HCT116 (cell line): ENCODE measurements at regions not wholly inside any gene's neighbourhood (a gene's known extent, or its start where the extent isn't known, plus 50 kb on each side); places are given as distances from the start of the nearest gene placed in this dataset.

ENCODE experiments used
- ATAC-seq: fragments of 200-7000 bp; cut with Tn5 transposase; 2 replicates; pipeline ENCODE4 v1.9.1; 2020; ENCODE audit warnings: mild to moderate bottlenecking, moderate library complexity
- BruUV-seq: library from RNA; stranded (reverse); fragments of 400-500 nt; replicated peaks from 2 replicates; lab custom pipeline; 2021; lab: Mats Ljungman, UMichigan
- CTCF ChIA-PET: fragments of 300-600 bp; sonication (Branson Sonifier 250); formaldehyde crosslinking; loops from one replicate; lab custom pipeline; 2021; ENCODE audit warnings: antibody characterized with exemption; lab: Charles Lee
- POLR2A ChIA-PET: fragments of 300-600, 350-600 bp; sonication (Branson Sonifier 250); formaldehyde crosslinking; loops from one replicate; lab custom pipeline; 2021; ENCODE audit warnings: antibody characterized with exemption; lab: Charles Lee
- RAD21 ChIA-PET, 2 experiments: fragments of 300-600 bp; sonication (Branson Sonifier 250); formaldehyde crosslinking; loops; one replicate each; lab custom pipeline; 2023; ENCODE audit warnings: low total read pairs in 2 of 2; ENCODE audit not compliant: uncharacterized antibody in 2 of 2, unreplicated experiment in 2 of 2, low non-redundant PET in 1 of 2; lab: Charles Lee
- DNase-seq: peaks from one replicate; pipeline ENCODE4 v3.0.0-alpha.2; 2010; ENCODE audit warnings: low read depth, low spot score
- H2AFZ ChIP-seq: fragments of 200-600 bp; shearing (Covaris generic), sonication (generic); 2 replicates; pipeline ENCODE4 v1.6.1; 2017; ENCODE audit warnings: low read depth, mixed run types, mixed read lengths, antibody characterized with exemption, low read length; ENCODE audit not compliant: poor library complexity, severe bottlenecking
- H3K27ac ChIP-seq: 2 replicates; pipeline ENCODE4 v1.5.1; 2012; ENCODE audit warnings: low read depth, low read length
- H3K27me3 ChIP-seq: fragments of 200-600 bp; sonication (generic); 2 replicates; pipeline ENCODE4 v1.6.1; 2016; ENCODE audit warnings: mixed run types, low read length, mixed read lengths; ENCODE audit not compliant: insufficient read depth
- H3K36me3 ChIP-seq, 2 experiments: fragments of 200-500 bp in 1 of 2; fragments of 200-600 bp in 1 of 2; sonication (Bioruptor generic) in 1 of 2; sonication (generic) in 1 of 2; 2 replicates each; pipeline versions ENCODE4 v1.5.1 to v1.6.1; 2014 to 2016; ENCODE audit warnings: low read length in 2 of 2, inconsistent platforms in 1 of 2, mixed read lengths in 1 of 2, mixed run types in 1 of 2; ENCODE audit not compliant: insufficient read depth in 2 of 2, control insufficient read depth in 1 of 2
- H3K4me1 ChIP-seq, 2 experiments: fragments of 200-600 bp in 1 of 2; sonication (generic) in 1 of 2; 2 replicates each; pipeline versions ENCODE4 v1.5.1 to v1.6.1; 2012 to 2017; ENCODE audit warnings: low read length in 2 of 2, inconsistent platforms in 1 of 2, mild to moderate bottlenecking in 1 of 2, mixed read lengths in 1 of 2, mixed run types in 1 of 2, moderate library complexity in 1 of 2; ENCODE audit not compliant: insufficient read depth in 2 of 2, control insufficient read depth in 1 of 2
- H3K4me2 ChIP-seq: fragments of 200-600 bp; sonication (generic); 2 replicates; pipeline ENCODE4 v1.6.1; 2017; ENCODE audit warnings: mixed run types, low read length, mixed read lengths
- H3K4me3 ChIP-seq, 2 experiments: fragments of 200-600 bp in 1 of 2; sonication (generic) in 1 of 2; replicated peaks in 1 of 2; 2 replicates each; pipeline ENCODE4 v1.5.1; 2011 to 2016; ENCODE audit warnings: low read length in 2 of 2, control low read depth in 1 of 2, low read depth in 1 of 2, mild to moderate bottlenecking in 1 of 2, mixed read lengths in 1 of 2, mixed run types in 1 of 2
- H3K79me2 ChIP-seq: fragments of 200-600 bp; sonication (generic); 2 replicates; pipeline ENCODE4 v1.6.1; 2017; ENCODE audit warnings: mild to moderate bottlenecking, mixed run types, low read length, moderate library complexity, mixed read lengths; ENCODE audit not compliant: insufficient read depth
- H3K9ac ChIP-seq: fragments of 200-600 bp; sonication (generic); 2 replicates; pipeline ENCODE4 v1.6.1; 2016; ENCODE audit warnings: low read length, mixed read lengths
- H3K9me2 ChIP-seq: fragments of 200-600 bp; sonication (generic), shearing (Covaris generic); 2 replicates; pipeline ENCODE4 v1.6.1; 2017; ENCODE audit warnings: mixed run types, mild to moderate bottlenecking, moderate library complexity; ENCODE audit not compliant: insufficient read depth
- H3K9me3 ChIP-seq, 2 experiments: fragments of 200-500 bp in 1 of 2; fragments of 200-600 bp in 1 of 2; sonication (Bioruptor generic) in 1 of 2; sonication (generic) in 1 of 2; 2 replicates each; pipeline ENCODE4 v1.6.1; 2014 to 2017; ENCODE audit warnings: low read length in 2 of 2, mixed read lengths in 2 of 2, inconsistent platforms in 1 of 2, low read depth in 1 of 2, mild to moderate bottlenecking in 1 of 2, mixed run types in 1 of 2, moderate library complexity in 1 of 2; ENCODE audit not compliant: control insufficient read depth in 1 of 2, insufficient read depth in 1 of 2
- H4K20me1 ChIP-seq: fragments of 200-600 bp; sonication (generic), shearing (Covaris generic); 2 replicates; pipeline ENCODE4 v1.6.1; 2017; ENCODE audit warnings: mixed run types, mild to moderate bottlenecking, moderate library complexity; ENCODE audit not compliant: insufficient read depth
- CBX3 ChIP-seq: IDR thresholded peaks from 2 replicates; pipeline ENCODE4 v1.6.1; 2012; ENCODE audit warnings: low read depth
- CTCF ChIP-seq, 3 experiments: fragments of 200-600 bp in 1 of 3; sonication (generic) in 1 of 3; IDR thresholded peaks in 2 of 3; conservative IDR thresholded peaks in 1 of 3; 2 replicates each; pipeline ENCODE4 v1.5.1; 2012 to 2017; ENCODE audit warnings: low read depth in 2 of 3, low read length in 2 of 3, antibody characterized with exemption in 1 of 3, borderline replicate concordance in 1 of 3, control low read depth in 1 of 3, mild to moderate bottlenecking in 1 of 3, mixed read lengths in 1 of 3, mixed run types in 1 of 3, moderate library complexity in 1 of 3; ENCODE audit not compliant: insufficient read depth in 1 of 3
- EGR1 ChIP-seq: IDR thresholded peaks from 2 replicates; pipeline ENCODE4 v1.6.1; 2012; ENCODE audit warnings: low read depth
- ELF1 ChIP-seq: IDR thresholded peaks from 2 replicates; pipeline ENCODE4 v1.6.1; 2012; ENCODE audit warnings: low read depth, borderline replicate concordance
- EZH2 ChIP-seq: fragments of 200-600 bp; sonication (generic); IDR thresholded peaks from 2 replicates; pipeline ENCODE4 v1.6.1; 2017; ENCODE audit warnings: antibody characterized with exemption, mixed run types
- FOSL1 ChIP-seq: IDR thresholded peaks from 2 replicates; pipeline ENCODE4 v1.6.1; 2012; ENCODE audit warnings: low read depth
- POLR2AphosphoS5 ChIP-seq: IDR thresholded peaks from 2 replicates; pipeline ENCODE4 v1.6.1; 2011; ENCODE audit warnings: mild to moderate bottlenecking, low read depth, low read length, moderate library complexity
- RAD21 ChIP-seq: IDR thresholded peaks from 2 replicates; pipeline ENCODE4 v1.6.1; 2012; ENCODE audit warnings: low read depth, mild to moderate bottlenecking
- REST ChIP-seq: IDR thresholded peaks from 2 replicates; pipeline ENCODE4 v1.6.1; 2012; ENCODE audit warnings: low read depth
- SIN3A ChIP-seq: IDR thresholded peaks from 2 replicates; pipeline ENCODE4 v1.6.1; 2012; ENCODE audit warnings: low read depth
- SRF ChIP-seq: IDR thresholded peaks from 2 replicates; pipeline ENCODE4 v1.6.1; 2012; ENCODE audit warnings: low read depth
- TCF7L2 ChIP-seq: IDR thresholded peaks from 2 replicates; pipeline ENCODE4 v1.7.0; 2011; ENCODE audit warnings: borderline replicate concordance, inconsistent platforms; ENCODE audit not compliant: insufficient read depth, insufficient read length; ENCODE audit errors: extremely low read depth
- YY1 ChIP-seq: IDR thresholded peaks from 2 replicates; pipeline ENCODE4 v1.6.1; 2011; ENCODE audit warnings: low read length, low read depth, moderate library complexity, mild to moderate bottlenecking; ENCODE audit not compliant: insufficient replicate concordance; ENCODE audit errors: extremely low read depth
- ZFX ChIP-seq: fragments of 450-650 bp; IDR thresholded peaks from 2 replicates; pipeline ENCODE4 v1.6.1; 2017
- ZNF274 ChIP-seq: fragments of 200-500 bp; sonication (Bioruptor generic); IDR thresholded peaks from 2 replicates; pipeline ENCODE4 v1.6.1; 2014; ENCODE audit warnings: mild to moderate bottlenecking, low read depth, low read length, inconsistent platforms
- intact Hi-C: fragments of 100-400 bp; cut with micrococcal nuclease; formaldehyde crosslinking; loops from 2 replicates; pipeline ENCODE4 v1.10.0; 2022
- TF ChIP-seq, protein P1 (sequence below): IDR thresholded peaks from 2 replicates; pipeline ENCODE4 v1.6.1; 2011; ENCODE audit warnings: mild to moderate bottlenecking, low read length, moderate library complexity; ENCODE audit not compliant: insufficient replicate concordance; ENCODE audit errors: extremely low read depth
- TF ChIP-seq, protein P2 (sequence below): IDR thresholded peaks from 2 replicates; pipeline ENCODE4 v1.6.1; 2012

GRCh38 chr5:44935262-44935661, 126.5 kb downstream of the MRPS30 start (continued):
- TF ChIP-seq ELF1: no peak
- no peak for TF ChIP-seq TCF7L2
- TF ChIP-seq ZFX: no peak

DNA sequence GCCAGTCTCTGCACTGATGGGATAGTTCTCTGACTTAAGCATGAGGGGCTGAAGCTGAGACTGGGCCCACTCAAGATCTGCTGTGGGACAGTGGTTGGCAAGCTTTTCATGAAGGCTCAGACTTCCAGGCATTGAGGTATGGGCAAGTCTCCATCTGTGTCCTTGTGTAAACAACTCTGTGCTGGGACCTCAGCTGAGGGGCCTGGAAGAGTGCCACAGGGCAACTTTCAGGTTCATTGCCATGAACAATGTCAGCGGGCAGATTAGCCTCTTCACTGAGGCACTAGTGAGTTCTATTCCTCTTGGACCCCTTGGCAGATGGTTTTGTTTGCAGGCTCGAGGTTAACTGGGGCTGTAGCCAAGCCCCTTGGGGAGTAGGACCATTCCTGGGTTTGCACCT, 127.1 kb downstream of the MRPS30 start:
- H3K27ac ChIP-seq: no peak overlapping the region
- DNase-seq (no peak), ATAC-seq (no peak)
- H3K9me3 ChIP-seq: no peaks in the 10 kb centered on the region
- RAD21 ChIA-PET: interaction anchor here in 1 of 2 experiments (1.4 kb wide), 1 partner anchor 585 kb away, joined by 4 read pairs; no protein-coding TSS in a partner anchor
- no TSS peak for BruUV-seq
- H3K9me2 ChIP-seq: no peaks in the 10 kb centered on the region
- H3K4me3 ChIP-seq: no peak overlapping the region
- CTCF ChIA-PET: interaction anchor here (1.3 to 1.4 kb wide), 4 partner anchors 73 to 839 kb away, joined by 5 to 9 read pairs (median 7); no protein-coding TSS in a partner anchor
- H3K4me1 ChIP-seq: no peaks in the 10 kb centered on the region
- no peaks in the 10 kb centered on the region for H3K27me3 ChIP-seq
- POLR2A ChIA-PET: no interaction called here
- no peaks in the 10 kb centered on the region for H3K36me3 ChIP-seq
- H3K79me2 ChIP-seq: no peaks in the 10 kb centered on the region
- H4K20me1 ChIP-seq: no peaks in the 10 kb centered on the region
- H2AFZ ChIP-seq: no peak overlapping the region
- intact Hi-C loops: loop anchor here (5.0 kb wide), 1 partner anchor 581 kb away; no protein-coding TSS in a partner anchor
- no peak overlapping the region for H3K9ac ChIP-seq
- no peak overlapping the region for H3K4me2 ChIP-seq
- TF ChIP-seq ELF1 (no peak), CBX3 (no peak), SRF (no peak), TCF7L2 (no peak), FOSL1 (no peak), EZH2 (no peak), CTCF (IDR thresholded peaks at IDR 0.05 in 2 of 3, conservative IDR thresholded peaks at IDR 0.05 in 1 of 3; ENCODE audit: borderline replicate concordance in 1 of 3, insufficient read depth in 1 of 3, low read depth in 2 of 3, low read length in 2 of 3) (no peak), REST (no peak), ZNF274 (no peak), ZFX (no peak), EGR1 (no peak), YY1 (no peak), POLR2AphosphoS5 (no peak), SIN3A (no peak), RAD21 (no peak)
- TF ChIP-seq, protein P1, sequence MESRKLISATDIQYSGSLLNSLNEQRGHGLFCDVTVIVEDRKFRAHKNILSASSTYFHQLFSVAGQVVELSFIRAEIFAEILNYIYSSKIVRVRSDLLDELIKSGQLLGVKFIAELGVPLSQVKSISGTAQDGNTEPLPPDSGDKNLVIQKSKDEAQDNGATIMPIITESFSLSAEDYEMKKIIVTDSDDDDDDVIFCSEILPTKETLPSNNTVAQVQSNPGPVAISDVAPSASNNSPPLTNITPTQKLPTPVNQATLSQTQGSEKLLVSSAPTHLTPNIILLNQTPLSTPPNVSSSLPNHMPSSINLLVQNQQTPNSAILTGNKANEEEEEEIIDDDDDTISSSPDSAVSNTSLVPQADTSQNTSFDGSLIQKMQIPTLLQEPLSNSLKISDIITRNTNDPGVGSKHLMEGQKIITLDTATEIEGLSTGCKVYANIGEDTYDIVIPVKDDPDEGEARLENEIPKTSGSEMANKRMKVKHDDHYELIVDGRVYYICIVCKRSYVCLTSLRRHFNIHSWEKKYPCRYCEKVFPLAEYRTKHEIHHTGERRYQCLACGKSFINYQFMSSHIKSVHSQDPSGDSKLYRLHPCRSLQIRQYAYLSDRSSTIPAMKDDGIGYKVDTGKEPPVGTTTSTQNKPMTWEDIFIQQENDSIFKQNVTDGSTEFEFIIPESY: no peak
- TF ChIP-seq, protein P2, sequence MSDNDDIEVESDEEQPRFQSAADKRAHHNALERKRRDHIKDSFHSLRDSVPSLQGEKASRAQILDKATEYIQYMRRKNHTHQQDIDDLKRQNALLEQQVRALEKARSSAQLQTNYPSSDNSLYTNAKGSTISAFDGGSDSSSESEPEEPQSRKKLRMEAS: no peak
